Trophoblast cell (in vitro differentiated cells and primary cell): ENCODE measurements at regions not wholly inside any gene's neighbourhood (a gene's known extent, or its start where the extent isn't known, plus 50 kb on each side); places are given as distances from the start of the nearest gene placed in this dataset.
A peak's percentile ranks its signal among the peaks of the same experiment; 100 is the strongest.

Experiments
- DNase-seq, 2 donors: peaks; one replicate each; pipeline ENCODE4 v3.0.0-alpha.2; 2016
- H2AFZ ChIP-seq: 2 replicates; pipeline ENCODE4 v1.6.1; 2013; ENCODE audit warnings: low read length, moderate library complexity, mild to moderate bottlenecking; ENCODE audit not compliant: insufficient read depth, poor library complexity
- H2AK5ac ChIP-seq: 2 replicates; pipeline ENCODE4 v1.6.1; 2013; ENCODE audit warnings: mild to moderate bottlenecking, low read length
- H2BK120ac ChIP-seq: 2 replicates; pipeline ENCODE4 v1.6.1; 2013; ENCODE audit warnings: low read length, mild to moderate bottlenecking, moderate library complexity; ENCODE audit not compliant: insufficient read depth, poor library complexity
- H2BK12ac ChIP-seq: 2 replicates; pipeline ENCODE4 v1.6.1; 2013; ENCODE audit warnings: mild to moderate bottlenecking, low read length, moderate library complexity
- H2BK5ac ChIP-seq: 2 replicates; pipeline ENCODE4 v1.6.1; 2013; ENCODE audit warnings: low read length, low read depth, moderate library complexity, mild to moderate bottlenecking; ENCODE audit not compliant: poor library complexity
- H3K14ac ChIP-seq: 2 replicates; pipeline ENCODE4 v1.6.1; 2013; ENCODE audit warnings: mild to moderate bottlenecking, low read length
- H3K18ac ChIP-seq: 2 replicates; pipeline ENCODE4 v1.6.1; 2013; ENCODE audit warnings: mild to moderate bottlenecking, low read length
- H3K23ac ChIP-seq: 2 replicates; pipeline ENCODE4 v1.6.1; 2013; ENCODE audit warnings: low read length
- H3K27ac ChIP-seq: 2 replicates; pipeline ENCODE4 v1.5.1; 2013; ENCODE audit warnings: low read depth, mild to moderate bottlenecking, inconsistent platforms, low read length, moderate library complexity
- H3K27me3 ChIP-seq: 2 replicates; pipeline ENCODE4 v1.6.1; 2013; ENCODE audit warnings: inconsistent platforms, mild to moderate bottlenecking, low read length, moderate library complexity; ENCODE audit not compliant: insufficient read depth
- H3K36me3 ChIP-seq, 2 experiments: 1 replicate in 1 of 2; 2 replicates in 1 of 2; pipeline ENCODE4 v1.6.1; 2013; ENCODE audit warnings: low read length in 2 of 2, mild to moderate bottlenecking in 2 of 2, moderate library complexity in 1 of 2; ENCODE audit not compliant: insufficient read depth in 2 of 2, control insufficient read depth in 1 of 2
- H3K4ac ChIP-seq: 2 replicates; pipeline ENCODE4 v1.6.1; 2013; ENCODE audit warnings: low read depth, mild to moderate bottlenecking, low read length, moderate library complexity
- H3K4me1 ChIP-seq, 2 experiments: 1 replicate in 1 of 2; 2 replicates in 1 of 2; pipeline ENCODE4 v1.6.1; 2013; ENCODE audit warnings: low read length in 2 of 2, mild to moderate bottlenecking in 2 of 2, moderate library complexity in 1 of 2; ENCODE audit not compliant: insufficient read depth in 2 of 2, control insufficient read depth in 1 of 2
- H3K4me2 ChIP-seq: 2 replicates; pipeline ENCODE4 v1.6.1; 2013; ENCODE audit warnings: inconsistent platforms, mild to moderate bottlenecking, low read length, moderate library complexity
- H3K4me3 ChIP-seq: 2 replicates; pipeline ENCODE4 v1.5.1; 2013; ENCODE audit warnings: mild to moderate bottlenecking, low read depth, low read length, inconsistent platforms
- H3K79me1 ChIP-seq: one replicate; pipeline ENCODE4 v1.6.1; 2013; ENCODE audit warnings: low read length
- H3K79me2 ChIP-seq: 2 replicates; pipeline ENCODE4 v1.6.1; 2013; ENCODE audit warnings: low read length, mild to moderate bottlenecking; ENCODE audit not compliant: control insufficient read depth, insufficient read depth, poor library complexity
- H3K9ac ChIP-seq: 2 replicates; pipeline ENCODE4 v1.6.1; 2013; ENCODE audit warnings: mild to moderate bottlenecking, low read length
- H3K9me3 ChIP-seq: 2 replicates; pipeline ENCODE4 v1.6.1; 2013; ENCODE audit warnings: low read depth, mild to moderate bottlenecking, control low read depth, inconsistent platforms, low read length; ENCODE audit not compliant: insufficient read depth
- H4K12ac ChIP-seq: 2 replicates; pipeline ENCODE4 v1.6.1; 2013; ENCODE audit warnings: low read depth, mild to moderate bottlenecking, low read length, moderate library complexity
- H4K8ac ChIP-seq: 2 replicates; pipeline ENCODE4 v1.6.1; 2013; ENCODE audit warnings: low read depth, mild to moderate bottlenecking, low read length, moderate library complexity
- H4K91ac ChIP-seq: one replicate; pipeline ENCODE4 v1.6.1; 2013; ENCODE audit warnings: low read depth, mild to moderate bottlenecking, low read length, moderate library complexity
- WGBS: extraction: QIAGEN DNeasy Blood & Tissue Kit; methylation state at CpG from one replicate; pipeline ENCODE4 v1.1.7; 2013; ENCODE audit warnings: missing lambda C conversion rate; ENCODE audit not compliant: insufficient read length, insufficient coverage; ENCODE audit errors: extremely low coverage; 5-methylcytosine and 5-hydroxymethylcytosine counted together

GRCh38 chr9:79788662-79789061, 216.9 kb downstream of the TLE4 start:
- Histone ChIP-seq H3K27me3 (no peaks in the 10 kb centered on the region), H3K4me3 (no peak overlapping the region), H2AFZ (no peak overlapping the region), H3K4me2 (no peak overlapping the region), H3K14ac (no peak overlapping the region), H3K79me2 (no peaks in the 10 kb centered on the region), H3K18ac (no peak overlapping the region), H4K8ac (no peak overlapping the region), H2BK120ac (no peak overlapping the region), H3K27ac (no peak overlapping the region), H3K79me1 (no peaks in the 10 kb centered on the region), H3K36me3 (no peaks in the 10 kb centered on the region), H2BK5ac (no peak overlapping the region), H2AK5ac (no peak overlapping the region), H3K9ac (no peak overlapping the region), H3K9me3 (no peaks in the 10 kb centered on the region), H2BK12ac (no peak overlapping the region), H3K4me1 (no peaks in the 10 kb centered on the region), H3K23ac (no peak overlapping the region), H3K4ac (no peak overlapping the region), H4K91ac (no peak overlapping the region), H4K12ac (no peak overlapping the region)
- no peak for DNase-seq
- WGBS = no CpG with 5 or more reads among the region's 1 CpG

GRCh38 chr9:79781263-79781662, 209.5 kb downstream of the TLE4 start:
- H2AFZ ChIP-seq = no peak overlapping the region
- H4K12ac ChIP-seq = no peak overlapping the region
- H4K91ac ChIP-seq = no peak overlapping the region
- peaks cover 8 to 14% of the 10 kb centered on the region in 2 experiments for H3K4me1 ChIP-seq
- H3K79me1 ChIP-seq = peaks cover 8% of the 10 kb centered on the region
- H2BK12ac ChIP-seq = no peak overlapping the region
- H3K36me3 ChIP-seq = no peaks in the 10 kb centered on the region
- no peak overlapping the region for H3K4me2 ChIP-seq
- no peak overlapping the region for H2BK5ac ChIP-seq
- no peak overlapping the region for H3K4me3 ChIP-seq
- WGBS = no CpG with 5 or more reads among the region's 4 CpGs
- no peaks in the 10 kb centered on the region for H3K79me2 ChIP-seq
- no peak overlapping the region for H3K23ac ChIP-seq
- DNase-seq = no peak
- no peak overlapping the region for H4K8ac ChIP-seq
- no peaks in the 10 kb centered on the region for H3K9me3 ChIP-seq
- no peak overlapping the region for H3K27ac ChIP-seq
- H3K4ac ChIP-seq = no peak overlapping the region
- H3K14ac ChIP-seq = no peak overlapping the region
- no peaks in the 10 kb centered on the region for H3K27me3 ChIP-seq
- H2BK120ac ChIP-seq = no peak overlapping the region
- H3K18ac ChIP-seq = no peak overlapping the region
- no peak overlapping the region for H3K9ac ChIP-seq
- H2AK5ac ChIP-seq = no peak overlapping the region

GRCh38 chr9:79780559-79780958, 208.8 kb downstream of the TLE4 start:
- no peak overlapping the region for H3K4me3 ChIP-seq
- no peaks in the 10 kb centered on the region for H3K9me3 ChIP-seq
- H3K9ac ChIP-seq = no peak overlapping the region
- DNase-seq = peak in 1 of 2 donors; percentile 16
- peaks cover 8% of the 10 kb centered on the region for H3K79me1 ChIP-seq
- no peak overlapping the region for H4K8ac ChIP-seq
- H2AK5ac ChIP-seq = no peak overlapping the region
- no CpG with 5 or more reads among the region's 3 CpGs for WGBS
- H3K79me2 ChIP-seq = no peaks in the 10 kb centered on the region
- H3K4me2 ChIP-seq = no peak overlapping the region
- no peak overlapping the region for H3K18ac ChIP-seq
- H3K36me3 ChIP-seq = no peaks in the 10 kb centered on the region
- H3K27me3 ChIP-seq = no peaks in the 10 kb centered on the region
- H4K91ac ChIP-seq = no peak overlapping the region
- H2BK120ac ChIP-seq = no peak overlapping the region
- no peak overlapping the region for H3K4ac ChIP-seq
- no peak overlapping the region for H3K23ac ChIP-seq
- H2AFZ ChIP-seq = no peak overlapping the region
- peaks cover 8 to 15% of the 10 kb centered on the region in 2 experiments for H3K4me1 ChIP-seq
- H4K12ac ChIP-seq = no peak overlapping the region
- no peak overlapping the region for H3K27ac ChIP-seq
- H2BK12ac ChIP-seq = no peak overlapping the region
- H3K14ac ChIP-seq = no peak overlapping the region
- no peak overlapping the region for H2BK5ac ChIP-seq

GRCh38 chr9:79779901-79780300, 208.1 kb downstream of the TLE4 start:
- Histone ChIP-seq H3K79me2 (no peaks in the 10 kb centered on the region), H3K27me3 (no peaks in the 10 kb centered on the region), H2AK5ac (no peak overlapping the region), H3K4me3 (no peak overlapping the region), H3K14ac (peak overlapping the region; percentile 76), H3K18ac (no peak overlapping the region), H4K91ac (peak overlapping the region; percentile 66), H2BK120ac (peak overlapping the region; percentile 74), H3K79me1 (peaks cover 8% of the 10 kb centered on the region), H2BK5ac (no peak overlapping the region), H4K8ac (no peak overlapping the region), H3K4me1 (peaks cover 8 to 15% of the 10 kb centered on the region in 2 experiments), H3K27ac (no peak overlapping the region), H3K9me3 (no peaks in the 10 kb centered on the region), H4K12ac (no peak overlapping the region), H3K23ac (no peak overlapping the region), H3K9ac (no peak overlapping the region), H3K36me3 (no peaks in the 10 kb centered on the region), H2BK12ac (peak overlapping the region; percentile 92), H3K4ac (no peak overlapping the region), H3K4me2 (no peak overlapping the region), H2AFZ (no peak overlapping the region)
- no CpG with 5 or more reads among the region's 7 CpGs for WGBS
- no peak for DNase-seq
